ENCODE measurements at regions not wholly inside any gene's neighbourhood (a gene's known extent, or its start where the extent isn't known, plus 50 kb on each side); places are given as distances from the start of the nearest gene placed in this dataset.

DNA sequence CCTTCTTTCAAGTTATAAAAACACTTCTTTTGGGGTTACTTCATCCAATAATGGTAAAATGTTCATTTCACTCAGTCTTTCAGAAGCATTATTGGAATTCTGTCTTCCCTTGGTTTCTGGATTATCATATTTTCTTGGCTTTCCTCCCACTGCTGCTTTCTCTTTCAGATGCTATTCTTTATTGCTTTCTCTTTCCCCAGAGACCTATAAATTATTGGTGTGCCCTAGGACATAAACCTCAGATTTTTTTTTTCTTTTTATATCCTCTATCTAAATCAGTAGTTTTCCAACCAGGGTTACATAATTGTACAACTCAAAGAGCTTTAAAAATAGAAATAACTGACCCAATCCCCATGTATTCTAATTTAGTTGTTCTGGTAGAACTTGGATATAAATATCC, 1005.5 kb downstream of the ARAP2 start:
- ATAC-seq (ENCODE audit: poor library complexity) (no peak), DNase-seq (no peak)
- H3K36me3 ChIP-seq (ENCODE audit: insufficient read depth, low read length), result no peaks in the 10 kb centered on the region
- no peak overlapping the region for H3K27ac Mint-ChIP-seq
- peaks cover 0 to 6% of the 10 kb centered on the region in 2 experiments for H3K9me3 ChIP-seq (ENCODE audit: control insufficient read depth in 1 of 2, insufficient read depth in 1 of 2, low read length in 2 of 2)
- H3K4me1 ChIP-seq (ENCODE audit: insufficient read depth, low read length), result no peaks in the 10 kb centered on the region
- ChIA-PET CTCF (no interaction called here), POLR2A (no interaction called here)
- H3K4me1 Mint-ChIP-seq (ENCODE audit: low read depth), result no peaks in the 10 kb centered on the region
- H3K27me3 Mint-ChIP-seq, result no peaks in the 10 kb centered on the region
- H3K27ac ChIP-seq (ENCODE audit: low read depth in 1 of 2, low read length in 2 of 2), result no peak overlapping the region
- intact Hi-C loops (cut with DNase I, micrococcal nuclease), result no loop called here
- H3K4me3 Mint-ChIP-seq, result no peak overlapping the region
- no peaks in the 10 kb centered on the region for H3K36me3 Mint-ChIP-seq (ENCODE audit: low read depth)
- H3K9me3 Mint-ChIP-seq, result peaks cover 9% of the 10 kb centered on the region
- TF ChIP-seq, protein P1, sequence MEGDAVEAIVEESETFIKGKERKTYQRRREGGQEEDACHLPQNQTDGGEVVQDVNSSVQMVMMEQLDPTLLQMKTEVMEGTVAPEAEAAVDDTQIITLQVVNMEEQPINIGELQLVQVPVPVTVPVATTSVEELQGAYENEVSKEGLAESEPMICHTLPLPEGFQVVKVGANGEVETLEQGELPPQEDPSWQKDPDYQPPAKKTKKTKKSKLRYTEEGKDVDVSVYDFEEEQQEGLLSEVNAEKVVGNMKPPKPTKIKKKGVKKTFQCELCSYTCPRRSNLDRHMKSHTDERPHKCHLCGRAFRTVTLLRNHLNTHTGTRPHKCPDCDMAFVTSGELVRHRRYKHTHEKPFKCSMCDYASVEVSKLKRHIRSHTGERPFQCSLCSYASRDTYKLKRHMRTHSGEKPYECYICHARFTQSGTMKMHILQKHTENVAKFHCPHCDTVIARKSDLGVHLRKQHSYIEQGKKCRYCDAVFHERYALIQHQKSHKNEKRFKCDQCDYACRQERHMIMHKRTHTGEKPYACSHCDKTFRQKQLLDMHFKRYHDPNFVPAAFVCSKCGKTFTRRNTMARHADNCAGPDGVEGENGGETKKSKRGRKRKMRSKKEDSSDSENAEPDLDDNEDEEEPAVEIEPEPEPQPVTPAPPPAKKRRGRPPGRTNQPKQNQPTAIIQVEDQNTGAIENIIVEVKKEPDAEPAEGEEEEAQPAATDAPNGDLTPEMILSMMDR (IDR thresholded peaks at IDR 0.05), result no peak
- no peaks in the 10 kb centered on the region for H3K27me3 ChIP-seq (ENCODE audit: control insufficient read depth in 1 of 2, insufficient read depth in 2 of 2, low read length in 2 of 2)
- H3K4me3 ChIP-seq (ENCODE audit: low read length), result no peak overlapping the region

DNA sequence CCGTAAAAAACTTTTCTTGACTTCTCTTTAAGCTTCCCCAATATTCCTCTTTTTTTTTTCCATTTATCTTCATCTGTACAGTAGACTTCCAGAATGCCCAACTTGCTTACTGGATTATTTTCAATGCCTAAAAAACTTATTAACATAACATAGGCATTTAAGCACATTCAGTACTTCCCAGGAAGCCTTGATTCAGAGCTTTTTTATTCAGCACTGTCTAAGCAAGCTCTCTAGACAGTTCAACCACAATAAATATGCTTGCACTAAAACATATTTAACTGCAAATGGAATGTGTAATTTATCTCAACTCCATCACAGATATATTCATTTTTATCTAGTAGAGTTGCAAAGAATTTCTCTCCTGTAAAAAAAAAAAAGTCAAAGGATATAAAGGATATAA, 997.8 kb downstream of the ARAP2 start:
- no peak overlapping the region for H3K4me3 Mint-ChIP-seq
- H3K9me3 Mint-ChIP-seq, result peaks cover 2% of the 10 kb centered on the region
- no peaks in the 10 kb centered on the region for H3K27me3 Mint-ChIP-seq
- H3K27ac Mint-ChIP-seq, result no peak overlapping the region
- TF ChIP-seq, protein P1 (IDR thresholded peaks at IDR 0.05), result no peak
- DNase-seq, result no peak
- no peak for ATAC-seq (ENCODE audit: poor library complexity)
- Histone ChIP-seq H3K36me3 (ENCODE audit: insufficient read depth, low read length) (no peaks in the 10 kb centered on the region), H3K27ac (ENCODE audit: low read depth in 1 of 2, low read length in 2 of 2) (no peak overlapping the region), H3K4me3 (ENCODE audit: low read length) (no peak overlapping the region), H3K27me3 (ENCODE audit: control insufficient read depth in 1 of 2, insufficient read depth in 2 of 2, low read length in 2 of 2) (no peaks in the 10 kb centered on the region), H3K9me3 (ENCODE audit: control insufficient read depth in 1 of 2, insufficient read depth in 1 of 2, low read length in 2 of 2) (peaks cover 0 to 4% of the 10 kb centered on the region in 2 experiments), H3K4me1 (ENCODE audit: insufficient read depth, low read length) (no peaks in the 10 kb centered on the region)
- no peaks in the 10 kb centered on the region for H3K36me3 Mint-ChIP-seq (ENCODE audit: low read depth)
- ChIA-PET POLR2A (no interaction called here), CTCF (no interaction called here)
- H3K4me1 Mint-ChIP-seq (ENCODE audit: low read depth), result no peaks in the 10 kb centered on the region
- intact Hi-C loops (cut with DNase I, micrococcal nuclease), result no loop called here

DNA sequence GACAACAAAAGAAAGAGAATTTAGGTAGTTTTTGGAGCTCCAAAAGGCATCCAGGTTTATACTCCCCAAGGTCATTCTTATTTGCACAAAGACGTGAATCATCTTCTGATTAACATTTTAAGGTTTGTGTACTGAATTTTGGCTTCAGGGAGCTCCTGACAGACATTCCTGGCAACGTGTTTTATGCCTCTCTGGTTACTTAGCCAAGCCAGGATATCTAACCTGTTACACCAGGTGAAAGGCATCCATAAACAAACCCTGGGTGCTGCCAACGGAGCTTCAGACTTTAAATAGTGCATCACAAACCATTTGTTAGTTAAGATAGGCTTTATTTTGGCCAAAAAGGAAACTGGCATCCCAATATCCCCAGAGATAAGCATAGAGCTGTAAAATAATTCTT, 997.3 kb downstream of the ARAP2 start:
- no peaks in the 10 kb centered on the region for H3K27me3 ChIP-seq (ENCODE audit: control insufficient read depth in 1 of 2, insufficient read depth in 2 of 2, low read length in 2 of 2)
- Mint-ChIP-seq H3K27ac (no peak overlapping the region), H3K9me3 (peaks cover 2% of the 10 kb centered on the region), H3K4me3 (no peak overlapping the region), H3K27me3 (no peaks in the 10 kb centered on the region), H3K4me1 (ENCODE audit: low read depth) (no peaks in the 10 kb centered on the region), H3K36me3 (ENCODE audit: low read depth) (no peaks in the 10 kb centered on the region)
- H3K27ac ChIP-seq (ENCODE audit: low read depth in 1 of 2, low read length in 2 of 2), result no peak overlapping the region
- TF ChIP-seq, protein P1 (IDR thresholded peaks at IDR 0.05), result no peak
- ChIA-PET CTCF (no interaction called here), POLR2A (no interaction called here)
- H3K9me3 ChIP-seq (ENCODE audit: control insufficient read depth in 1 of 2, insufficient read depth in 1 of 2, low read length in 2 of 2), result no peaks in the 10 kb centered on the region
- H3K4me3 ChIP-seq (ENCODE audit: low read length), result no peak overlapping the region
- DNase-seq (no peak), ATAC-seq (ENCODE audit: poor library complexity) (no peak)
- no peaks in the 10 kb centered on the region for H3K36me3 ChIP-seq (ENCODE audit: insufficient read depth, low read length)
- intact Hi-C loops (cut with DNase I, micrococcal nuclease), result no loop called here
- no peaks in the 10 kb centered on the region for H3K4me1 ChIP-seq (ENCODE audit: insufficient read depth, low read length)
